Fibroblast of lung (primary cell): ENCODE measurements at regions not wholly inside any gene's neighbourhood (a gene's known extent, or its start where the extent isn't known, plus 50 kb on each side); places are given as distances from the start of the nearest gene placed in this dataset.

Experiments used
- DNase-seq, 2 donors: peaks; one replicate each; pipeline versions ENCODE4 v3.0.0 to v3.0.0-alpha.2; 2010; ENCODE audit warnings: low read depth in 2 of 2
- H2AFZ ChIP-seq: 2 replicates; pipeline ENCODE4 v1.5.1; 2012; ENCODE audit warnings: low read length, control low read depth, inconsistent platforms
- H3K27ac ChIP-seq: 2 replicates; pipeline ENCODE4 v1.5.1; 2011; ENCODE audit warnings: low read length, control low read depth; ENCODE audit not compliant: insufficient read depth
- H3K27me3 ChIP-seq: 2 replicates; pipeline ENCODE4 v1.5.1; 2011; ENCODE audit warnings: mild to moderate bottlenecking, low read length; ENCODE audit not compliant: control insufficient read depth, insufficient read depth
- H3K36me3 ChIP-seq: 2 replicates; pipeline ENCODE4 v1.5.1; 2011; ENCODE audit warnings: low read length; ENCODE audit not compliant: control insufficient read depth, insufficient read depth
- H3K4me1 ChIP-seq: 2 replicates; pipeline ENCODE4 v1.5.1; 2011; ENCODE audit warnings: low read length; ENCODE audit not compliant: control insufficient read depth, insufficient read depth; ENCODE audit errors: extremely low read depth
- H3K4me2 ChIP-seq: 2 replicates; pipeline ENCODE4 v1.5.1; 2011; ENCODE audit warnings: low read length, control low read depth; ENCODE audit not compliant: insufficient read depth; ENCODE audit errors: extremely low read depth
- H3K4me3 ChIP-seq, 4 experiments: fragments of 200-600 bp in 1 of 4; sonication (generic) in 1 of 4; replicated peaks in 1 of 4; 2 replicates each; pipeline ENCODE4 v1.5.1; 2011 to 2016; ENCODE audit warnings: low read length in 4 of 4, low read depth in 3 of 4, mild to moderate bottlenecking in 3 of 4, control low read depth in 2 of 4, inconsistent platforms in 1 of 4, mixed read lengths in 1 of 4; ENCODE audit not compliant: insufficient read depth in 1 of 4; ENCODE audit errors: control extremely low read depth in 1 of 4
- H3K79me2 ChIP-seq: 2 replicates; pipeline ENCODE4 v1.5.1; 2012; ENCODE audit warnings: mild to moderate bottlenecking, low read length, inconsistent platforms; ENCODE audit not compliant: control insufficient read depth, insufficient read depth
- H3K9ac ChIP-seq: 2 replicates; pipeline ENCODE4 v1.5.1; 2011; ENCODE audit warnings: mild to moderate bottlenecking, low read length, control low read depth; ENCODE audit not compliant: insufficient read depth
- H3K9me3 ChIP-seq: 2 replicates; pipeline ENCODE4 v1.5.1; 2012; ENCODE audit warnings: low read depth, low read length; ENCODE audit not compliant: control insufficient read depth, insufficient read depth
- H4K20me1 ChIP-seq: 2 replicates; pipeline ENCODE4 v1.5.1; 2011; ENCODE audit warnings: low read length; ENCODE audit not compliant: control insufficient read depth, insufficient read depth; ENCODE audit errors: extremely low read depth
- CTCF ChIP-seq, 2 donors: IDR thresholded peaks in 1 of 2; conservative IDR thresholded peaks in 1 of 2; 1 replicate in 1 of 2; 2 replicates in 1 of 2; pipeline ENCODE4 v1.5.1; 2011 to 2012; ENCODE audit warnings: low read length in 2 of 2, control low read depth in 1 of 2, inconsistent platforms in 1 of 2, low read depth in 1 of 2, mild to moderate bottlenecking in 1 of 2
- EZH2 ChIP-seq: IDR thresholded peaks from 2 replicates; pipeline ENCODE4 v1.5.1; 2012; ENCODE audit warnings: low read length, control low read depth, mild to moderate bottlenecking; ENCODE audit errors: missing control alignments

DNA sequence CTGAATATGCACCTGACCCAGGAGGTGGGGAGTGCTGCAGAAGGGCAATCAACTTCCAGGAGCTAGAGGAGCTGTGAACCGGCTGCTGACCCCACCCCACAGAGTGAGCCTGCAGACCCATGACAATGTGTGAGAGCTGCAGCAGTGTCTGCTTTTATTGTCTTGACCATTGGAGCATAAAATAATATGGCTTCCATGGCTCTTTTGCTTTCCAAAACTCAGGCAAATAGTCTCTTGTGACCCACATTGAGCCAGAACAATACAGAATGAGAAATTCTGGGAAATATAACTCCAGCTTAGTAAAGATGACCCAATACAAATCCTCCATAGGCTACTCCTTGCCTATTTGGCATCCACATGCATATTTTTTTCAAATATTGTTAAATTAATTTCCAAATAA is 309.6 kb downstream of the PYDC2 start:
- Histone ChIP-seq H3K4me2 (no peak overlapping the region), H3K79me2 (no peaks in the 10 kb centered on the region), H3K36me3 (no peaks in the 10 kb centered on the region), H3K4me3 (no peak overlapping the region), H3K4me1 (no peaks in the 10 kb centered on the region), H3K27me3 (no peaks in the 10 kb centered on the region), H3K9ac (no peak overlapping the region), H4K20me1 (no peaks in the 10 kb centered on the region), H3K9me3 (no peaks in the 10 kb centered on the region), H2AFZ (no peak overlapping the region), H3K27ac (no peak overlapping the region)
- no peak for DNase-seq
- TF ChIP-seq EZH2, result no peak
- TF ChIP-seq CTCF (conservative IDR thresholded peaks at IDR 0.05 in 1 of 2, IDR thresholded peaks at IDR 0.05 in 1 of 2; ENCODE audit: low read depth in 1 of 2, low read length in 2 of 2), result no peak

DNA sequence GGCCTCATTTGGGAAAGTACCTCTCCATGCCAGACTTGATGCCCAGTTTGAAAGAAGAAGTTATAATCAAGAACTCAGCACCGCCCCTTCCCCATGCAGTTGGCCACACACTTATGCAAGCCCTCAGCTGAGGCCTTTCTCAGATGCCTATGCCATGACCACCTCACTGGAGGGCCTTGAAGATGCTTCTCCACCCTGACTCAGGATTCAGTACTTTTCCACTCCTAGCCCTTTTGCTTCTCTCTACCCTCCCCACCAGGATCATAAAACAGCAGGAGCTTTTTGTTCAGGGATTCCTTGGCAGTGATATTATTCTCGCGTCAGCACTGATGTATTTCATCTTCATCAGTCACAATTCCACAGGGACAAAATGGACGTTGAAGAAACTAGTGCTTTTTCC is 313.5 kb downstream of the PYDC2 start:
- Histone ChIP-seq H3K27ac (no peak overlapping the region), H2AFZ (no peak overlapping the region), H3K4me3 (no peak overlapping the region), H3K79me2 (no peaks in the 10 kb centered on the region), H3K36me3 (no peaks in the 10 kb centered on the region), H3K4me1 (no peaks in the 10 kb centered on the region), H3K9me3 (no peaks in the 10 kb centered on the region), H4K20me1 (no peaks in the 10 kb centered on the region), H3K9ac (no peak overlapping the region), H3K27me3 (no peaks in the 10 kb centered on the region), H3K4me2 (no peak overlapping the region)
- no peak for TF ChIP-seq CTCF (conservative IDR thresholded peaks at IDR 0.05 in 1 of 2, IDR thresholded peaks at IDR 0.05 in 1 of 2; ENCODE audit: low read depth in 1 of 2, low read length in 2 of 2)
- no peak for TF ChIP-seq EZH2
- peak in 1 of 2 donors; percentile 90 for DNase-seq

DNA sequence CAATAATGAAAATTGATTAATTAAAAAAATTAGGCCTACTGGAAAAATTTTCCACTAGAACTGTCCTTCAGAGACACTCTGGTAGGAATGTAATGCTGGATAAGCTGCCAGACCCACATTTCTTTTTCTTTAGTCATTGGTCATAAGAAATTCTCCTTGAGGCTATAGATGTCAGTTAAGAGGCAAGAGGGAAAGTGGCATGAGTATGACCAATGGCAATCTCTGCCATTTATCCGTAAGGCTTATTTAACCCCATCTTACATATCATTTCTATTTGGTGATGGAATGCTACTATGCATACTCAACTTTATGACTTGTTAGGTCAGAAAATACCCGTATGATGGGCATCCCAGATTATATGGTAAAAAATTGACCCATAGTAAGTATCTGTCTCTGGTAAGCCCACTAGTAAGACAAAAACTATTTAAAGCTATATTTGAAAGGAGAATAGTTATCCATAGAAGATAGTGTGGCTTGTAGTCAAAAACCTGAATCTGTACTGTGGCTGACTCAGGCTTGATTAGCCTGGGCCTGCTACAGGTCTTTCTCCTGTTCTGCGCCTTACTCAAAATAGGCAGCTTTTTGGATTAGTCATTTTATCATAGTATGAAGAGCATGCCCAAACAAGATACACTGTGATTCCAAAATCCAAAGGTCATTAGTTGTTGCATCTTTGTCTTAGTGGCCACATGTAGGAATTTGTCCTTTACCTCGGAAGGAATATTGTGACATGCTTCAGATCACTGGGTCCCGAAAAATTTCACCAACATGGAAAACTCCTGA is 314.7 kb downstream of the PYDC2 start:
- Histone ChIP-seq H3K4me2 (no peak overlapping the region), H3K27me3 (no peaks in the 10 kb centered on the region), H2AFZ (no peak overlapping the region), H3K79me2 (no peaks in the 10 kb centered on the region), H3K27ac (no peak overlapping the region), H3K9me3 (no peaks in the 10 kb centered on the region), H3K9ac (no peak overlapping the region), H3K4me1 (no peaks in the 10 kb centered on the region), H3K36me3 (no peaks in the 10 kb centered on the region), H3K4me3 (no peak overlapping the region), H4K20me1 (no peaks in the 10 kb centered on the region)
- DNase-seq, result peak in 1 of 2 donors; percentile 82
- TF ChIP-seq CTCF (conservative IDR thresholded peaks at IDR 0.05 in 1 of 2, IDR thresholded peaks at IDR 0.05 in 1 of 2; ENCODE audit: low read depth in 1 of 2, low read length in 2 of 2) (no peak), EZH2 (no peak)
